Tibial nerve (tissue), 4 donors: ENCODE measurements at regions not wholly inside any gene's neighbourhood (a gene's known extent, or its start where the extent isn't known, plus 50 kb on each side); places are given as distances from the start of the nearest gene placed in this dataset.

ENCODE experiments used
- DNase-seq, 2 donors: peaks; one replicate each; pipeline ENCODE4 v3.0.0-alpha.2; 2019; ENCODE audit warnings: low spot score in 2 of 2
- H3K27ac ChIP-seq, 4 donors: fragments of 200-600 bp; sonication (generic) in 3 of 4; one replicate each; pipeline ENCODE4 v1.5.1; 2017 to 2019; ENCODE audit warnings: mild to moderate bottlenecking in 1 of 4
- H3K27me3 ChIP-seq, 2 donors: fragments of 200-600 bp; sonication (generic) in 1 of 2; one replicate each; pipeline versions ENCODE4 v1.5.1 to v1.6.0; 2017 to 2019
- H3K36me3 ChIP-seq, 3 donors: fragments of 200-600 bp; sonication (generic); one replicate each; pipeline ENCODE4 v1.5.1; 2018 to 2019
- H3K4me1 ChIP-seq, 4 donors: fragments of 200-600 bp; sonication (generic) in 3 of 4; one replicate each; pipeline ENCODE4 v1.5.1; 2017 to 2019
- H3K4me3 ChIP-seq, 4 donors: fragments of 200-600 bp; sonication (generic) in 3 of 4; one replicate each; pipeline ENCODE4 v1.5.1; 2017 to 2019; ENCODE audit warnings: mild to moderate bottlenecking in 1 of 4, moderate library complexity in 1 of 4
- H3K9me3 ChIP-seq, 4 donors: fragments of 200-600 bp; sonication (generic) in 3 of 4; one replicate each; pipeline ENCODE4 v1.5.1; 2017 to 2019
- EP300 ChIP-seq, 2 donors: sonication (generic); formaldehyde crosslinking; IDR thresholded peaks; one replicate each; pipeline ENCODE4 v1.6.1; 2017; ENCODE audit warnings: antibody characterized with exemption in 2 of 2, mild to moderate bottlenecking in 1 of 2
- POLR2A ChIP-seq, 2 donors: fragments of 450-650 bp; IDR thresholded peaks; one replicate each; pipeline ENCODE4 v1.6.1; 2017; ENCODE audit warnings: antibody characterized with exemption in 2 of 2, mild to moderate bottlenecking in 2 of 2, moderate library complexity in 2 of 2
- WGBS, 2 donors: methylation state at CpG; one replicate each; pipeline ENCODE4 v1.1.5; 2018; 5-methylcytosine and 5-hydroxymethylcytosine counted together
- TF ChIP-seq, protein P1 (sequence below), 5 experiments: fragments of 200-600 bp in 3 of 5; fragments of 450-650 bp in 2 of 5; sonication (generic) in 3 of 5; IDR thresholded peaks; one replicate each; pipeline ENCODE4 v1.5.1; 2016 to 2019; ENCODE audit warnings: antibody characterized with exemption in 5 of 5, mild to moderate bottlenecking in 3 of 5, moderate library complexity in 2 of 5

- no peaks in the 10 kb centered on the region for H3K36me3 ChIP-seq
- no peak overlapping the region for H3K27ac ChIP-seq
- 14 to 16% methylated on average over 5 of the region's 5 CpGs for WGBS, 2 donors
- TF ChIP-seq EP300 (IDR thresholded peaks at IDR 0.05) (no peak), POLR2A (IDR thresholded peaks at IDR 0.05) (no peak)
- TF ChIP-seq, protein P1, sequence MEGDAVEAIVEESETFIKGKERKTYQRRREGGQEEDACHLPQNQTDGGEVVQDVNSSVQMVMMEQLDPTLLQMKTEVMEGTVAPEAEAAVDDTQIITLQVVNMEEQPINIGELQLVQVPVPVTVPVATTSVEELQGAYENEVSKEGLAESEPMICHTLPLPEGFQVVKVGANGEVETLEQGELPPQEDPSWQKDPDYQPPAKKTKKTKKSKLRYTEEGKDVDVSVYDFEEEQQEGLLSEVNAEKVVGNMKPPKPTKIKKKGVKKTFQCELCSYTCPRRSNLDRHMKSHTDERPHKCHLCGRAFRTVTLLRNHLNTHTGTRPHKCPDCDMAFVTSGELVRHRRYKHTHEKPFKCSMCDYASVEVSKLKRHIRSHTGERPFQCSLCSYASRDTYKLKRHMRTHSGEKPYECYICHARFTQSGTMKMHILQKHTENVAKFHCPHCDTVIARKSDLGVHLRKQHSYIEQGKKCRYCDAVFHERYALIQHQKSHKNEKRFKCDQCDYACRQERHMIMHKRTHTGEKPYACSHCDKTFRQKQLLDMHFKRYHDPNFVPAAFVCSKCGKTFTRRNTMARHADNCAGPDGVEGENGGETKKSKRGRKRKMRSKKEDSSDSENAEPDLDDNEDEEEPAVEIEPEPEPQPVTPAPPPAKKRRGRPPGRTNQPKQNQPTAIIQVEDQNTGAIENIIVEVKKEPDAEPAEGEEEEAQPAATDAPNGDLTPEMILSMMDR (IDR thresholded peaks at IDR 0.05): peak; percentile 64 to 79 (median 71)
- DNase-seq: peak; percentile 39 to 76
- no peaks in the 10 kb centered on the region for H3K27me3 ChIP-seq
- no peaks in the 10 kb centered on the region for H3K4me1 ChIP-seq
- peaks cover 0 to 7% (median 0%) of the 10 kb centered on the region in 4 donors for H3K9me3 ChIP-seq
- no peak overlapping the region for H3K4me3 ChIP-seq
These were observed 160.4 kb upstream of the SGCG start for GRCh38 chr13:23020246-23020843.

DNA sequence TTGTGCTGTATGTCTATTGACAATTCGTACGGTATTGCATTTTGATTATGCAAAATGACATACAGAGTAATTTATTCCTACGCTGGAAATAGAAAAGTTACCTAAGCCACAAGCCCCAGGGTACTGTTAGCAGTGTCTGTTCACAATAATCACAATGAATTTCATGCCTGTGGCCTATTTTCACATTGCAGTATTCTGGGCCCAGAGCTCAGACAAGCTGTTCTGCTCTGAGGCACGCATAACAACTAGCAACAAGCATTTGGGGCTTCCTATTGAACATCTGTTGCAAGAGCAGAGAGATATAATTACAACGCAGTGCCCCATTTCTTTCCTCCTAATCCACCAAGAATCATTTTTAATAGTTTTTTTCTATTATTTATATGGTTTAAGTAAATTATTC is 158.9 kb upstream of the SGCG start:
- WGBS, 2 donors: 82 to 84% methylated on average over 5 of the region's 5 CpGs
- Histone ChIP-seq H3K27me3 (no peaks in the 10 kb centered on the region), H3K9me3 (no peaks in the 10 kb centered on the region), H3K36me3 (no peaks in the 10 kb centered on the region), H3K27ac (no peak overlapping the region), H3K4me1 (no peaks in the 10 kb centered on the region), H3K4me3 (no peak overlapping the region)
- DNase-seq: no peak
- TF ChIP-seq EP300 (IDR thresholded peaks at IDR 0.05): no peak
- no peak for TF ChIP-seq POLR2A (IDR thresholded peaks at IDR 0.05)
- TF ChIP-seq, protein P1 (IDR thresholded peaks at IDR 0.05): no peak

GRCh38 chr13:23022704-23023103 is 158.1 kb upstream of the SGCG start:
- TF ChIP-seq, protein P1 (IDR thresholded peaks at IDR 0.05): no peak
- TF ChIP-seq POLR2A (IDR thresholded peaks at IDR 0.05) (no peak), EP300 (IDR thresholded peaks at IDR 0.05) (no peak)
- H3K4me3 ChIP-seq: no peak overlapping the region
- no peaks in the 10 kb centered on the region for H3K36me3 ChIP-seq
- 92 to 96% methylated on average over 7 of the region's 7 CpGs for WGBS, 2 donors
- no peaks in the 10 kb centered on the region for H3K27me3 ChIP-seq
- no peak overlapping the region for H3K27ac ChIP-seq
- DNase-seq: no peak
- no peaks in the 10 kb centered on the region for H3K9me3 ChIP-seq
- no peaks in the 10 kb centered on the region for H3K4me1 ChIP-seq

DNA sequence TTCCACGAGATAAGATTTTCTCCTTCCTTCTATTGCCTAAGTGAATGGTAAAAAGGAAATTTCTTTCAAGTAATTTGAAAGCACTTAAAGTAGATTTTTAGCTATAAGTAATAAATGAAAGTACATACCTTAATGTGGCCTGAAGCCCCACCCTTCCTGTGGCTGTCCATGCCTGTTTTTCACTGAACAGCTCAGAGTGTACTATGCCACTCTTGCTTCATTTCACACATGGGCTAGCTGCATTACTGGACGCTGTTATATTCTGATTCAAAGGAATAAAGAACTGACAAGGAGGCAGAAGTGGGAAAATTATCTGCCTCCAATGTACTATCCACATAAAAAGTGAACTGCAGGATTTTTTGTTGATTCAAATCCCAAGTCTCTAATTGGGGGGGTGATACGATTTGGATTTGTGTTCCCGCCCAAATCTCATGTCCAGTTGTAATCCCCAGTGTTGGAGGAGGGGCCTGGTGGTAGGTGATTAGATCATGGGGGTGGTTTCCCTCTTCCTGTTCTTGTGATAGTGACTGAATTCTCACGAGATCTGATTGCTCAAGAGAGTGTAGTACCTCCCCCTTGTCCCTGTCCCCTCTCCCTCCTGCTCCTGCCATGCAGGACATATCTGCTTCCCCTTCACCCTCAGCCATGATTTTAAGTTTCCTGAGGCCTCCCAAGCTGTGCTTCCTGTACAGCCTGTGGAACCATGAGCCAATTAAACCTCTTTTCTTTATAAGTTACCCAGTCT is 154.7 kb upstream of the SGCG start:
- H3K9me3 ChIP-seq: no peaks in the 10 kb centered on the region
- H3K27ac ChIP-seq: no peak overlapping the region
- H3K4me1 ChIP-seq: no peaks in the 10 kb centered on the region
- 66 to 67% methylated on average over 5 of the region's 5 CpGs for WGBS, 2 donors
- no peak for DNase-seq
- H3K27me3 ChIP-seq: no peaks in the 10 kb centered on the region
- no peaks in the 10 kb centered on the region for H3K36me3 ChIP-seq
- TF ChIP-seq POLR2A (IDR thresholded peaks at IDR 0.05) (no peak), EP300 (IDR thresholded peaks at IDR 0.05) (no peak)
- TF ChIP-seq, protein P1 (IDR thresholded peaks at IDR 0.05): no peak
- H3K4me3 ChIP-seq: no peak overlapping the region

DNA sequence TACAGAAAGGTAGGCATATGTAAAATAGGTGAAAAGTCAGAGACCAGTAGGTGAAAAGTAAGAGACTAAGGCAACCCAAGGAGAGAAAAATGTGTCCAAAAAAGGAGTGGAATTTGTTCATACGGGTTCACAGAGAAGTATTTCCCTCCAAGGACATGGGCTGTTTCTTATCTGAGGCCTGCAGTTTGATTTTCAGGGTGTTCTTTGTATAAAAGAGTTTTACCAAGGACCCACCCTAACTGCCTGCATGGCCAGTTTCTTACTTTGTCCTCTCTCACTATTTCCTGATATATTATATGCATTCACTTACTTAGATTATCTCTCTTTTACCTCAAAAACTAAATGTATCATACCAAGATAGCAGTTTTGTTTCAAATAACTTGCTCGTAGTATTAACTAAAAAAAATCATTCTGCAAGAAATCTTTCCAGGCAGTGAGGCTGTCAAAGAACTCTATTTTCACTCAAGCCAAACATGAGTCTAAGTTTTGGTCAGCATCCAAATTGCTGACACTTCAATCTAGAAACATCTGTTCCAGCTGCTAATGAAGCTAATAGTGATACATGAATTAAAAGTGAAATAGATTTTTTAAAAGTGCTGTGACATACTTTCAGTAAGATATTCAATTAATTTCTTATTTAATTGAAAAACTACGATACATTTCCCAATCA is 141.4 kb upstream of the SGCG start:
- Histone ChIP-seq H3K27me3 (no peaks in the 10 kb centered on the region), H3K27ac (no peak overlapping the region), H3K4me3 (no peak overlapping the region), H3K4me1 (no peaks in the 10 kb centered on the region), H3K9me3 (no peaks in the 10 kb centered on the region), H3K36me3 (no peaks in the 10 kb centered on the region)
- 43 to 48% methylated on average over 3 of the region's 3 CpGs for WGBS, 2 donors
- TF ChIP-seq, protein P1 (IDR thresholded peaks at IDR 0.05): no peak
- TF ChIP-seq EP300 (IDR thresholded peaks at IDR 0.05): no peak
- no peak for TF ChIP-seq POLR2A (IDR thresholded peaks at IDR 0.05)
- DNase-seq: no peak
